GM21447 (cell line): ENCODE measurements at regions not wholly inside any gene's neighbourhood (a gene's known extent, or its start where the extent isn't known, plus 50 kb on each side); places are given as distances from the start of the nearest gene placed in this dataset.
"Not testable (repeated sequence)": the region's sequence is repeated elsewhere in the genome, so short reads cannot be mapped to it uniquely, and the experiment has no call there.

Source experiments
- ATAC-seq: cut with Tn5 transposase; IDR thresholded peaks from one replicate; pipeline ENCODE4 v1.9.1; 2021; ENCODE audit not compliant: unreplicated experiment

GRCh38 chr4:104002318-104002717, 282.5 kb upstream of the TACR3 start:
- not testable (repeated sequence) for ATAC-seq

GRCh38 chr4:103998756-103999155, 279.0 kb upstream of the TACR3 start:
- ATAC-seq, result no peak

- ATAC-seq, result no peak
These were observed 276.9 kb upstream of the TACR3 start for GRCh38 chr4:103996637-103997036.

- no peak for ATAC-seq
These were observed 276.3 kb upstream of the TACR3 start for GRCh38 chr4:103996064-103996463.

- ATAC-seq, result no peak
These were observed 274.3 kb upstream of the TACR3 start for GRCh38 chr4:103994059-103994458.

GRCh38 chr4:103982454-103982853, 262.7 kb upstream of the TACR3 start:
- no peak for ATAC-seq

- no peak for ATAC-seq
These were observed 228.6 kb upstream of the TACR3 start for GRCh38 chr4:103948244-103949018.

- no peak for ATAC-seq
These were observed 227.8 kb upstream of the TACR3 start for GRCh38 chr4:103947617-103948016.

GRCh38 chr4:103946621-103947268, 227.0 kb upstream of the TACR3 start:
- not testable (repeated sequence) for ATAC-seq

- ATAC-seq, result no peak
These were observed 218.7 kb upstream of the TACR3 start for GRCh38 chr4:103938488-103938887.

GRCh38 chr4:103936653-103937145, 216.9 kb upstream of the TACR3 start:
- no peak for ATAC-seq

- peak; percentile 85 for ATAC-seq
These were observed 214.5 kb upstream of the TACR3 start for GRCh38 chr4:103934178-103934789.

GRCh38 chr4:103928370-103928769, 208.6 kb upstream of the TACR3 start:
- no peak for ATAC-seq

GRCh38 chr4:103923551-103923950, 203.8 kb upstream of the TACR3 start:
- ATAC-seq, result no peak

GRCh38 chr4:103918214-103918613, 198.4 kb upstream of the TACR3 start:
- no peak for ATAC-seq

- peak; percentile 93 for ATAC-seq
These were observed 195.6 kb upstream of the TACR3 start for GRCh38 chr4:103915224-103915869.

GRCh38 chr4:103907414-103907813, 187.6 kb upstream of the TACR3 start:
- ATAC-seq, result no peak

- no peak for ATAC-seq
These were observed 184.3 kb upstream of the TACR3 start for GRCh38 chr4:103904123-103904522.

GRCh38 chr4:103902730-103903129, 182.9 kb upstream of the TACR3 start:
- no peak for ATAC-seq

GRCh38 chr4:103895876-103896465, 176.2 kb upstream of the TACR3 start:
- no peak for ATAC-seq

- no peak for ATAC-seq
These were observed 172.8 kb upstream of the TACR3 start for GRCh38 chr4:103892586-103892985.
